Hypothalamus (tissue), 51 donors: ENCODE measurements at regions not wholly inside any gene's neighbourhood (a gene's known extent, or its start where the extent isn't known, plus 50 kb on each side); places are given as distances from the start of the nearest gene placed in this dataset.
A peak's percentile ranks its signal among the peaks of the same experiment; 100 is the strongest.

Experiments
- DNase-seq, 51 donors: peaks; one replicate each; lab custom pipeline; 2025; lab: John Stamatoyannopoulos, UW

DNA sequence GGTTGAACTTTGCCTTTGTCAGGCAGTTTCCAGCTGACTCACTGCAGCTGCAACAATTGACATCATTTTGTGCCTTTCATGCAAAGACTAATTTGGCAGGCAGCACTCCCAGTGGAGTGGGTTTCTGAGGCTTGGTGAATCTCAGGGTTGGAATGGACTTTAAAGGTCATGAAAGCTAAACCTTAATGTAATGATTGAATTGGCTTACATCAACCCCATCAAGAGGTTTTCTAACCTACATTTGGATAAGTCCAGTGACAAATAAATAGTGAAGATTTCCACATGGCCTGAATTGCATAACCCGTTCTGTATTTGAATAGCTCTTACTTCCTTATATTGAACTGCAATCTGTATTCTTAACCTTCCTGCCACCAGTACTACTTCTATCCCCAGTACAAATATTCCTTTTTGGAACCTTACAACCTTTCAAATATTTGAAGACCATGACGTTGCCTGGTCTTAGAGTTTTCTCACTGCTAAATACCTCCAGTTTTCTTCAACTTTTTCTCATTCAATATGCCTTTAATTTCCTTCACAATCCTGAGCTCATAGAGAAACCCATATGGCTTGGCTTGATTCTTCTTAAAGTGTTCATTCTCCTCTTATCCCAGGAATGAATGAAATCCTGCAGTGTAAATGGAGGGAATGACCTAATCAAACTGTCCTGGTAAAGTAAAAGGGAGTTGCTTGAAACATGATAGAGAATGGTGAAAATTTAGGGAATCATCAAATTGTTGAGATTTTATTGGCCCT lies 168.1 kb upstream of the NOVA1 start:
- peak in 5 of 51 donors; percentile 0 to 11 (median 3) for DNase-seq

DNA sequence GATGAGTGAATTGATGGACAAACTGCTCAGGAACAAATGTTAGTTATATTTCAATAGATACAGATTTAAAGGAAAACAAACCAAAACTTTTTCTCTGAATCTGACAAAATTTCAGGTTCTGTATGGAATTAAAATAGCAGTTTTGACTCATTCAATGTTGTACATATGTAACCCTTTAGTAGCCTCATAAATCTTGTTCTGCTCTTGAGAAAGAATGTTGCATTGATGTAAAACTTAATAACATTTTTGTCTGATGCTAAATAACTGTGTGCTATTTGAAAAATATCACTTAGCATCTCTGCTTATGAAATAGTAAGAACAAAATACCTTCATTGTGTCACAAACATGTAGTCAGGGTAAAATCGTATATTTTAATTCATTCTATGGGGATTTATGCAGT lies 168.9 kb upstream of the NOVA1 start:
- DNase-seq, result no peak

DNA sequence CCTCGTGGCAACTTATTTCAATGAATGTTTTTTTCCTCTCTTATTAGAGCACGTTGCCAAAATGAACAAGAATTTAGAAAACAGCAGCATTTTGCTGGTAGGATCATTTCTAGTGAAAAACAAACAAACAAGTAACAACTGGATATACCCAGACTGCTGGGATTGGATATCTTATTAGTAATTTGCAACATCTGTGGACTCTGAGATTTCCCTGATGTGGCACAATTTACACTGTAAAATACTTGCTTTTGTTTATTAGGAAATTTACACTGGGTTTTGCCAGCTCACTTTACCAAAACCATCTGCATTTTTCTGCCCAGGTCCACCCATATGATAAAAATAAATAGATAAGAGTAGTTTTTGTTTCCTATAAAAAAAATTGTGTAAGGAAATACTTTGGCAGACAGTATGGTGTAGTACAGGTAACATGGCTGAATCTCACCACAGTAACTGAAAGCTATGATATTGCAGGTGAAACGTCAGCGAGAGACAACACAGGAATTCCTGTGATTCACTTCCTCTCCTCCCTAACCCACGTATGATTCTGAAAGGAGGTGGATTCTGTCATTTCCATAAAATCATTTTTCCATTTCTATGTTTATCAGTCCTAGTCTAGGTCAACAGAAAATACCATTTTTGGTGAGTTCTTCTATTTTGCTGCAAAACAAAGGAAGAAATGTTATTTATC lies 176.2 kb upstream of the NOVA1 start:
- DNase-seq, result no peak

DNA sequence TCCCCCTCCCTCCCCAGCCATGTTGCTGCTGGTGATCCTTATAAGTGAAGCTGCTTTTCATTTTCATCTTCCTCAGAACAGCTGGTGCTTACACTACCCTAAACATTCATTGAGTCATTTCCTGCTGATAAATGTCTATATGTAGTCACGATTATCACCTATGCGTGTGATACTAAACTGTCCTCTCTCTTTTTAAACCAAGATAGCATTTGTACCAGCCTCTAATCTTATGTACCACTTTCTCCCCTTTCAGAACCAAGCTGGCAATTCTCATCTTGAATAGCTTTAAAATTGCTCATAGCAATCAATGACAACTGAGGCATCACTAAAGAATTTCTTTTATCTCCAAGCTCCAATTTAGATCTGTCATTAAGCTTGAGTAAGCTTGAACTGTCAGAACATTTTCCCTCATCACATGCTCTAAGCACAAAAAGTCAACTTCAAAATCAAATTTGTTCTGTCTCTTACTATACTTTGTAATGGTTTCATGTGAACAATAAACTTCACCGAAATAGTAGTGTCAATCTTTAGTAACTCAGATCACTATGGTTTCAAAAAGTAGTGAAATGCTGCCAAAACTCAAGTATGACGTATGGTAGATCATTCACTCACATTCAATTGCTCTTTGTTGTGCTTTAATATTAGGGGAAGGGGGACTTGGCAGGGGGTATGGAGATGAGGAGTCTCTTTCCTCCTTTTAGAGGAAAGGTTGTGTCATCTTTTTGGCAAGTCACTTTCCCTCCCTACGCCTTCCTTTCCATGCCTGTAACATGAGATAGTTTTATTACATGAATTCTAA lies 178.1 kb upstream of the NOVA1 start:
- no peak for DNase-seq

DNA sequence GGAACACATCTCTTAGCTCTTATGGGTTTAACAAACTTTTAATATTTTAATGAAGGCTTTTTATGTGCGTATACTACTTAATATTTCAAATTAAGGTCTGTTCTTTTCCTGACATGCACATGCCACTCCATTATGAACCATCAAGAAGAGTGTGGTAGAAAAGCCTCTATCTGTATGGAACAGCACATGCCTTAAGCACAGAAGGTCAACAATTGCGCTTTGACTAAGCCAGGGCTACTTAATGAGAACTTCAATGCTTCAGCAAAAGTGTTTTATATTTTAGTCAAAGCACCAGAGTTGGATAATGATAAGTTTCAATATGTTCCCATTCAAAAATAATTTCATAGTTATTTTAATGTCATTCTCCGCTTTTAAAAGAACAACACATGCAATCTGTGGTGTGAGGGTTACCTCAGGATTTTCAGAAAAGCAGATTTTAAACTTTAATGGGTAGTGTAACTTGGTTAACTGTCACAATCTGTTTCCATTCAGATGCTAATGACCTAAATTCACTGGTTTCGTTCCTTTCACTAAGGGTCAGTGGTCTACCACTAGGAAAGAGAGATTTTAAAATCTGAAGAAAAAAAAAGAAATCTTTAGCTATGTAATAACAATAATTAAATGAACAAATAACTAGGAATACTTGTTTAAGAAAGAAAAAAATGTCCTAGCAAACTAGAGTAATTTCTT lies 193.4 kb upstream of the NOVA1 start:
- DNase-seq, result no peak

DNA sequence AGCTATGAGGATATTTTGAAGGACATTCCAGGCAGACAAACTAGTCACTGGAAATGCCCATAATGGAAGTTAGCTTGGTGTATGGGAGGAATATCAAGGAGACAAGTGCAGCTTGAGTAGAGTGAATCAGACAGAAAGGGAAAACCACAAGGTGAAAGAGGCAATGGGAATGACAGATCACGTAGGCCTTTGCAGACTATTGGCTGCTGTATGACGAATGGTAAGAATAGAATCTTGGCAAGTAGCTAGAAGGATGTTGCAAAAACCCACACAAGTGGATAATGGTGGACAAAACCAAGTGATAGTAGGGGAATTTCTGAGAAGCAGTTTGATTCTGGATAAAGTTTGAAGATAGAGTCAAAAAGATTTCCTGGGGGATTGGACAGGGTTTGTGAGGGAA lies 196.9 kb upstream of the NOVA1 start:
- no peak for DNase-seq

DNA sequence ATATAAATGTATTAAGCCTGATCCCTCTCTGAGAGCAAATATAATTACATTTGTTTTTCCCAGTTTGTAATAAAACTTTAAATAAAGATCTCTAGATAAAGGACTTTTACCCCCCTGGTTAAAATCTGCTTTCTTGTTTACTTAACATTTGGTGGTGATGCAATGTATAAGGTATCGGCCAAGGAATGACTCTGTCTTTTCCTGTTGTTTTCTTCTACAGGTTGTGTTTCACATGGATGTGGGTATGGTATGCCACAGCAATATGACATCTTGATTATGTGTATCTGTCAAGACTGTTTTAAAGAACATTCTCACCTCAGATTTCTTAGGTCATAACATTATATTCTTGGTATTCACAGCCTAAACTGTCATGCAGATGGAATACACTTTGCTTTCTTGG lies 210.6 kb upstream of the NOVA1 start:
- no peak for DNase-seq

DNA sequence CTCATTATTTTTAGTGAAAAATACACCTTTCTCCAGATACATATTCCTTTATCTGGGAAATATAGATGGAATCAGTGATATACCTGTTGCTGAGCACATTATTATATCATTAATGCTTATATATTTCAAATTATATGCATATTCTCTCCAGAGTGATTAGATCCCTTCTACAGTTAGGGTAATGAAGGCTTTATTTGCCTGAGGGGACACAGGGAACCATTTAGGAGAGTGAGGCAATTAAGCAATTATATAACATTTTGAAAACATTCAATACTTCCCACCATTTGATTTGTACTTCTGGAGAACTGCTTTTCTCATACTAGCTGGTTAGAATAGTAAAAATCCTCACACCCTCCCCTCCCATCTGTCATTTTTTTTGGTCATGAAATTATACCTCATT lies 212.8 kb upstream of the NOVA1 start:
- DNase-seq, result no peak

DNA sequence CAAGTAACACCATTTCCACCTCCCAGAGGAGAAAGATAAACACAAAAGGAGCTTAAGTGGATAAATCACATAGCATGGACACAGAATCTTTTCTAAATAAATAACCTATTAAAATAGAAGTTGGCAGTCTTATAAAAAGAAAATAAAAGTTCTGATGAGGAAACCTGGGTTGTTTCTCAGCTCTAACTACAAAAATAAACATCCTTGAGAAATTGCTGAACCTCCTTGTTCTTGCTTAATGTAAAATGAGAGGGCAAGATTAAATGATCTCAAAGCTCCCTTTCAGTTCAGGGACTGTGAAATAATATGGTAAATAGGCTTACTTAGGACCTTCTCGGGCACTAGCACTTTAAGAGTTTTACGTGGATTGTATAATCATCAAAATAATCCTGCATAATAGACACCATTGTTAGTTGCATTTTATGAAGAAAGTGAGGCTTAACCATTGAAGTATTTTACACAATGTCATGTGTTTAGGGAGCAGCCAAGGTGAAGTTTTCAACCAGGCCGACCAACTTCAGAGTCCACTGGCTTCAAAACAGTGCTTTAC lies 214.0 kb upstream of the NOVA1 start:
- DNase-seq, result no peak

DNA sequence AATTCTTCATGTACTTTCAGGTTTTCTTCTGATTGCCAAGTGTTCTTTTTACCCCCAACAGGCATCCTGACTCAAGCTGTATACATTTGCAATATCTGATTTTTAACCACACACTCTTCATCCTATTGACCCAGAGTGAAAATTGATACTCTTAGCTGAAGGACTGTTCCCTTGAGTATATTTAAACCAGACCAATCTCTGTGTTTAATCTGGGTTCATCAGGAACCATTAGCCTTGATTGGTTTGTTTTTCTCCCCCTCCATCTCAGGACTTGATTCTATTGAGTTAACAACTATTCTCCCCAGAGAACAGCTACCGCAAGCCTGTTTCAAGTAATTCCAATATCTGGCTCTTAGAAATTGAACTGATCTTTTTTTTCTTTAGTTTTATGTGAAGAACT lies 222.3 kb upstream of the NOVA1 start:
- DNase-seq, result no peak

DNA sequence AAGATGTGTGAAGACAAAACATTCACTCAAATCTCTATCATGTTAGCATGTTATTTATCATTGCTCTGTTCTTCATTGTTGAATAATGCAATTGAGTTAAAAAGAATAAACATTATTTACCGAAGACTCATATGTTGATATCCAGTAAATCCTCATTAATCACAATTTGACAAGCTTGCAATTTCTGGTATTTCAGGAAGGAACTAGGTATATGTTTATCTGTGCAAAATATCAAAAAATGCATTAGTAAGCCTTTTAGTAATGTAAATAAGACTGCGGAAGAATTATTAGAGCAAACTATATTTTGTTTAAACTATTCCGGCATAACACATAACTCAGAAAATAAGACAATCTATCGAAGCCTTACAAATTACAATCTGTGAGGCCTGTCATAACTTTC lies 222.7 kb upstream of the NOVA1 start:
- no peak for DNase-seq

DNA sequence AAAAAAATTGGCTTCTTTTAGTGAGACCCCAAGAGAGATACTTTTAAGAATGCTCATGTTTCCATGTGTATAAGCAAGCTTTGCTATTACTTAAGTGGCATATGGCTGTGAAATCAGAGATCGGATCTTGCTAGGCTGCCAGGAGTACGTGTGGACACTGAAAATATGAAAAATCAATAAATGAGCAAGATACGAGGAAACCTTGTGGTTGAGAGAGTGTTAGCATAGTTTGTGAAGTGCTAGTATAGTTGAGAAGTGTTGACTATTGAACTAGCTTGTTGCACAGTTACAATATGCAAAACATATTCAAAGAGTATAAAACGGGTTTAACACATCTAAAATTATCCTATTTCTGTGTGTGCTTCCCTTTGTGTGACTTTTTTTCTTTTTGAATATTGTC lies 230.9 kb upstream of the NOVA1 start:
- DNase-seq, result no peak

DNA sequence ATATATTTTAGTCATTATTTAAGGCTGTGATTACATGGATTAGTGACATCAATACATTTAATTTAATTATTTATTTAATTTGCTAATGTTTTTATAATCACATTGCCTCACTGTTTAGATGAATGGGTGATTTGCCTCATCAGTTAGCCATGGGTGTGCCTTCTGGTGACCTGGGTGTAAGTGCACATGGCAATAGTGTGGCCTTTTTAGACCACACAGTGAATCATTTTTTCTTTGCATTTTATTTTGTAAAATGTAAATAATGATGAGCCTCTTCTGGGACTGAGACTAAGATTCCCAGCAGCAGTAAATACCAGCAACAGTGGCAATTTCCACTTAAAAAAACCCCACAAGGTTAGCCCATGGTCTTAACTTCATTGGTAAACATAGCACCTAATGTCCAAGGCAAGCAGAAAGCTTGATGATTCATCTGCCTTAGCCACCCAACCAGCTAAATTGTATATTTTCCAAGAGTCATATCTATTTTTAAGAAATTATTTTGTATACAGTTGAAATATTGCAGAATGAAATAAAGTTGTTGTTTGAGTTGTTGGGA lies 235.9 kb upstream of the NOVA1 start:
- DNase-seq, result no peak

DNA sequence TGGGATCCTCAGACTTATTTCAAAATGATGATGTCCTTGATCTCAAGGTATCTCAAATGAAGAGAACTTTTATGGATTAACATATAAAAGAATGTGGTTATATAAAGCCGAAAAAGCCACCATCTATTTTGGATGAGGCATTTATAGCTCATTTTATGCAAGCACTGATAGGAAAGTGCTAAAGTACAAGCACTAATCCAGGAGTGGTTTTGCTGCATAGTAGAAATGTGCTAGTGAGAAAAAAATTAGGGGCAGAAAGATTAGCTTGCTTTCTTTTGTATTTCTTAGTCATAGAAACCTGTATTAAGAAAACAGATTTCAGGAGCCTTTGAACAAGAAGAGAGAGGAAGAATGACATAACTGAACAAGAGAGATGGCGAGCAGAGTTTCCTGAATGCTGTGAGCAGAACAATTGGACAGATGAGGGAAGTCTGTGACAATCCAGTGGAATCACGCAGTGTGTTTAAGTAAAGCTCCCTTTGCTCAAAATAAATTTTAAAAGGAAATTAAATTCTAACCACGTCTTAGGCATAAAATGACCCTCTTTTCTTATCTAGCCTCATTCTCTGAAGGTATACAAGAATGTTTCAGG lies 238.2 kb upstream of the NOVA1 start:
- no peak for DNase-seq

DNA sequence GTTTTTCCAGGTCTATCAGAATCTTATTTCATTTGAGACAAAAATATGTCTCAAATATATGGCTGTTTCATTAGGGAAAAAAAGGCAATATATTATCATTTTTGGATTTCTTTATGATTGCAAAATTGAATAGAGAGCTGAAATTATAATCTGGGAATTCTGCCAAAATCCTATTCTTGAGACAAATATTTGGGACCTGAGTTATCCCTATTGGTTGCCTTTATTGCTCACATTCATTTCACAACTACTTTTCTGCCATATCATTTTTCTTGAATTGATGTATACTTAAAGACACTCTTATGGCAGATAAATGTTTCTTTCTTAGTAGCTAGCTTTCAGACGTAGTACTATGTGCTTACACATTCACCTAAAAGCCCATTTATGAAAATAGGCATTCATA lies 241.6 kb upstream of the NOVA1 start:
- DNase-seq, result no peak

DNA sequence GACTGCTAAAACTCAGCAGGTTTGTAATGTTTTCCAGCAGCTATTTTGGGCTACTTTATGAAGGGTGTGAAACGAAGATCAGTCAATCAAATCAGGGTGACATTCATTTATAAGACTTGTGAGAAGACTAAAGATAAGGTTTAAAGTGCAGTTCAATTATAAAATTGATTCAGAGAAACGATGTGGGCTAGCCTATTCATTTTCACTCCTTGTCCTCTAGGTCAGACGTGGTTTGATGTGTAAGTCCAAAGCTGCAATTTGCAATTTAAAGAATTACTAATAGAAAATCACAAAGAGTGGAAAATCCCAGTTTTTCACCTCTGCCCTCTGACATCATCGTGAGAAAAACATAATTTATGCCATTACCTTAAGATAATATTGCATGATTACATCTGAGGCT lies 243.5 kb upstream of the NOVA1 start:
- no peak for DNase-seq

DNA sequence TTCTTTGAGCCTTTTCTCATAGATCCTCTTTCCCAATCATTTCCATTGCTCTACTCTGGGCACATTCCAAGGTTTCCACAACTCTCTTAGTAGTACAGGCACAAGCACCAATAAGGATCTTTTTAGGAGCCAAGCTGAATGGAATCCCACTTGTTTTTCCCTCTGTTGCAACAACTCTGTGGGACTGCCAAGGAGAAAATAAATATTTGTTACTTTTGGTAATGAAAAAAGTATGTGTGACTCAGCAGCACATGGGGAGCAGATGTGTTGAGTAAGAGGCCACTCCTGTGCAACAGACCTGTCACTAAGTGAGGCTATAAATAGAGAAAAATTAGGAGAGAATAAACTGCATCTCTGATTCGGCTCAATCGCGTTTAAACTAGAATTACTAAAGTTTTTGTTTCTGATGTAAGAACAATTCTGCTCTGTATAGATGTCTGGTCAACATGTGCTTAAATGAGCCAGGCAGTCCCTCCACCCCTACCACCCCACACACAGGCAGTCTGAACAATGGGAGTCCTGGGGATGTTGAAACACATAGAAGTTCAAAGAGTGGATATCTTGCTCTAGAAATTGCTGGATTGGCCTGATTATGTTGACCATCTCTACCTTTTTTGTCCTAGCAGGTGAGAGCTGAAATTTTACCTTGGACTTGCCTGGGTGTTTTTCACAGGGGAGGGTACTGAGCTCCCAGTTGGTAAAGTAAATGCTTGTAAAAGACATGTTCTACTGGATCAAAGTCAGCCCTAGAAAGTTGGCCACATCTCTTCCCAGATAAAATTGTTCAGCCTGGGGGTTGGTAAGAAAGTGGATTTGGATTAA lies 244.3 kb upstream of the NOVA1 start:
- DNase-seq, result peak in 4 of 51 donors; percentile 4 to 35 (median 18)

DNA sequence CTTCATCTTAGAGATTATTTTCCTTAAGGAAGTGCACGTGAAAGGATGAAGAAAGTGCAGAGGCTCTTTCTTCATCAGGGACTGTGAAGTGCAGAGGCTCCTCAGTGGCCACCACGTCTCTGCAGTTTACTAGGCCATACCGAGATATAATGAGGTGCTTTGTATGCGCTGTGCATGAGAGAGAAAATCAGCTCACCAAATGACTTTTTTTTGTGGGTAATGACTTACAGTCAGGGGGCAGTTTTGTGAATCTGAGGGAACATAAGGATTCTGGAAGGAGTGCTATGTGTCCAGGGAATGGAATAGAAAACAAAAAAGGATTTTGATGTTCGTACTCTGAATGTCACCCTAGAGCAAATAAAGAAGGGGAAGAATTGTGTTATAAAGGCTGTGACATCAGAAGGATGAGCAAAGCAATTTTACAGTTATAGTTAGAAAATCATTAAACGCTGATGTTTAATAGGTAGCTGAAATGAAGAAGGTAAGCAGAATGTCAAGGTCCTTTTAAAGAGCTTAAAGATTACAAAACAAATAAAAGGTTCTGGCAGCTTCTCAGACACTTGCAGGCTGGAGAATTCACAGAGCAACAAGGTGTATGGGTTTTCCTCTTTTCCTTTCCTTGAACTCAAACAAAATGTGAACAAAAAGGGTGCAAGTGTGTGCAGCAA lies 247.5 kb upstream of the NOVA1 start:
- no peak for DNase-seq

DNA sequence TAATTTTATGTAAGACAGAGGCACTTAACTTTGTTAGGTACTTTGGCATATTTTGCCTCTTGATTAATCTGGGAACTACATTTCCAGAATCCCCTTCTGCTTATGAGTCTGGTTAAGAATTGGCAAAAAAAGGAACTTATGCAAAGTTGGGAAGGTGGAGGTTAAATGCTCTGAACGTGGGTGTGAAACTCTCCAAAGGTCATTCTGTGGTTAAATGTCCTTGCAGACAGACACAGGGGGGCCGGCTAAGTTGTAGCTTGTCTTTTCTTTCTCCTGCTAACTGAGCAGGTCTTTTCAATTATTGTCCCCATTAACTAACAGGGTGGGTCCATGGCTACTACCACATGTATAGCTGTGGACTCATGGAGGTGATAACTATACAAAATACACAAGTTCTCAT lies 248.6 kb upstream of the NOVA1 start:
- DNase-seq, result no peak
